ENCODE measurements at regions not wholly inside any gene's neighbourhood (a gene's known extent, or its start where the extent isn't known, plus 50 kb on each side); places are given as distances from the start of the nearest gene placed in this dataset.

- no peak for TF ChIP-seq EP300 (IDR thresholded peaks at IDR 0.05)
- no peak for TF ChIP-seq POLR2AphosphoS5 (IDR thresholded peaks at IDR 0.05)
- no peak for TF ChIP-seq POLR2A (IDR thresholded peaks at IDR 0.05)
- no peak for TF ChIP-seq CTCF (IDR thresholded peaks at IDR 0.05)
- Histone ChIP-seq H3K27me3 (no peaks in the 10 kb centered on the region), H3K36me3 (no peaks in the 10 kb centered on the region), H3K4me3 (no peak overlapping the region), H3K9me3 (no peaks in the 10 kb centered on the region), H3K4me1 (no peaks in the 10 kb centered on the region), H3K27ac (no peak overlapping the region)
- DNase-seq (ENCODE audit: low spot score in 2 of 2) = no peak
- 44% methylated on average over 2 of the region's 2 CpGs for WGBS
Observed at GRCh38 chr1:191086910-191087309, 609.2 kb upstream of the BRINP3 start.

- Histone ChIP-seq H3K27me3 (no peaks in the 10 kb centered on the region), H3K4me1 (no peaks in the 10 kb centered on the region), H3K36me3 (no peaks in the 10 kb centered on the region), H3K9me3 (no peaks in the 10 kb centered on the region), H3K4me3 (no peak overlapping the region), H3K27ac (no peak overlapping the region)
- DNase-seq (ENCODE audit: low spot score in 2 of 2) = no peak
- no peak for TF ChIP-seq POLR2A (IDR thresholded peaks at IDR 0.05)
- TF ChIP-seq EP300 (IDR thresholded peaks at IDR 0.05) = no peak
- no peak for TF ChIP-seq POLR2AphosphoS5 (IDR thresholded peaks at IDR 0.05)
- no peak for TF ChIP-seq CTCF (IDR thresholded peaks at IDR 0.05)
- WGBS = 80% methylated on average over 1 of the region's 1 CpG
Observed at GRCh38 chr1:191096405-191096804, 618.7 kb upstream of the BRINP3 start.

- no peaks in the 10 kb centered on the region for H3K27me3 ChIP-seq
- no peak for TF ChIP-seq POLR2AphosphoS5 (IDR thresholded peaks at IDR 0.05)
- TF ChIP-seq EP300 (IDR thresholded peaks at IDR 0.05) = no peak
- TF ChIP-seq CTCF (IDR thresholded peaks at IDR 0.05) = no peak
- no peak for TF ChIP-seq POLR2A (IDR thresholded peaks at IDR 0.05)
- 93% methylated on average over 4 of the region's 4 CpGs for WGBS
Observed at GRCh38 chr1:191099696-191100095, 622.0 kb upstream of the BRINP3 start.

GRCh38 chr1:191101960-191102359, 624.3 kb upstream of the BRINP3 start:
- no peaks in the 10 kb centered on the region for H3K27me3 ChIP-seq
- H3K4me3 ChIP-seq = no peak overlapping the region
- no peaks in the 10 kb centered on the region for H3K4me1 ChIP-seq
- no peaks in the 10 kb centered on the region for H3K9me3 ChIP-seq
- H3K27ac ChIP-seq = no peak overlapping the region
- TF ChIP-seq POLR2AphosphoS5 (IDR thresholded peaks at IDR 0.05) = no peak
- no peak for TF ChIP-seq POLR2A (IDR thresholded peaks at IDR 0.05)
- TF ChIP-seq EP300 (IDR thresholded peaks at IDR 0.05) = no peak
- TF ChIP-seq CTCF (IDR thresholded peaks at IDR 0.05) = no peak
- WGBS = 61% methylated on average over 3 of the region's 3 CpGs
- DNase-seq (ENCODE audit: low spot score in 2 of 2) = no peak
- H3K36me3 ChIP-seq = no peaks in the 10 kb centered on the region

More at GRCh38 chr1:191099696-191100095, 622.0 kb upstream of the BRINP3 start:
- H3K4me1 ChIP-seq = no peaks in the 10 kb centered on the region
- no peaks in the 10 kb centered on the region for H3K36me3 ChIP-seq
- no peak overlapping the region for H3K27ac ChIP-seq
- no peak overlapping the region for H3K4me3 ChIP-seq
- no peaks in the 10 kb centered on the region for H3K9me3 ChIP-seq
- no peak for DNase-seq (ENCODE audit: low spot score in 2 of 2)

- no peak overlapping the region for H3K27ac ChIP-seq
- H3K9me3 ChIP-seq = peaks cover 4% of the 10 kb centered on the region
- WGBS = 100% methylated on average over 1 of the region's 3 CpGs
- no peak for DNase-seq (ENCODE audit: low spot score in 2 of 2)
- no peaks in the 10 kb centered on the region for H3K36me3 ChIP-seq
- TF ChIP-seq POLR2AphosphoS5 (IDR thresholded peaks at IDR 0.05) (no peak), POLR2A (IDR thresholded peaks at IDR 0.05) (no peak), CTCF (IDR thresholded peaks at IDR 0.05) (no peak), EP300 (IDR thresholded peaks at IDR 0.05) (no peak)
- no peak overlapping the region for H3K4me3 ChIP-seq
- H3K4me1 ChIP-seq = no peaks in the 10 kb centered on the region
- no peaks in the 10 kb centered on the region for H3K27me3 ChIP-seq
Observed at GRCh38 chr1:191125950-191126349, 648.3 kb upstream of the BRINP3 start.

Measured in suprapubic skin (tissue), 4 donors.